MCF 10A (cell line): ENCODE measurements at regions not wholly inside any gene's neighbourhood (a gene's known extent, or its start where the extent isn't known, plus 50 kb on each side); places are given as distances from the start of the nearest gene placed in this dataset.

Experiments
- BruUV-seq: library from RNA; stranded (reverse); fragments of 400-500 nt; replicated peaks from 2 replicates; lab custom pipeline; 2021; lab: Mats Ljungman, UMichigan
- CTCF ChIA-PET: fragments of 300-600 bp; sonication (Branson Sonifier 250); formaldehyde crosslinking; extraction: SDS; loops from one replicate; lab custom pipeline; 2021; ENCODE audit warnings: antibody characterized with exemption, inconsistent platforms; lab: Yijun Ruan, JAX
- POLR2A ChIA-PET: fragments of 300-600, 350-650 bp; sonication (Branson Sonifier 250); formaldehyde crosslinking; extraction: SDS; loops from one replicate; lab custom pipeline; 2020; ENCODE audit warnings: antibody characterized with exemption, inconsistent platforms; lab: Yijun Ruan, JAX
- DNase-seq: peaks from one replicate; pipeline ENCODE4 v3.0.0-alpha.2; 2018; ENCODE audit not compliant: unreplicated experiment
- H3K27ac Mint-ChIP-seq: one replicate; pipeline ENCODE4 v1.8.0; 2022; ENCODE audit warnings: mild to moderate bottlenecking, low read depth, mixed read lengths; ENCODE audit not compliant: unreplicated experiment
- H3K27me3 Mint-ChIP-seq: one replicate; pipeline ENCODE4 v1.8.0; 2022; ENCODE audit warnings: mixed read lengths; ENCODE audit not compliant: insufficient read depth, unreplicated experiment
- H3K36me3 Mint-ChIP-seq: one replicate; pipeline ENCODE4 v1.8.0; 2022; ENCODE audit warnings: mild to moderate bottlenecking, moderate library complexity, mixed read lengths; ENCODE audit not compliant: insufficient read depth, unreplicated experiment
- H3K4me1 Mint-ChIP-seq: one replicate; pipeline ENCODE4 v1.8.0; 2022; ENCODE audit warnings: mixed read lengths; ENCODE audit not compliant: insufficient read depth, unreplicated experiment
- H3K4me3 Mint-ChIP-seq: one replicate; pipeline ENCODE4 v1.8.0; 2022; ENCODE audit warnings: mild to moderate bottlenecking, moderate library complexity, mixed read lengths; ENCODE audit not compliant: unreplicated experiment
- H3K9me3 Mint-ChIP-seq: one replicate; pipeline ENCODE4 v1.8.0; 2022; ENCODE audit warnings: mixed read lengths; ENCODE audit not compliant: unreplicated experiment
- CTCF ChIP-seq: fragments of 200-600 bp; IDR thresholded peaks from one replicate; pipeline ENCODE4 v1.8.0; 2022; ENCODE audit warnings: antibody characterized with exemption, mild to moderate bottlenecking; ENCODE audit not compliant: unreplicated experiment
- intact Hi-C: fragments of 100-400 bp; cut with micrococcal nuclease; formaldehyde crosslinking; loops from 2 replicates; pipeline ENCODE4 v1.14.1; 2022

- Mint-ChIP-seq H3K4me3 (no peak overlapping the region), H3K27ac (no peak overlapping the region), H3K4me1 (no peaks in the 10 kb centered on the region), H3K9me3 (peaks cover 13% of the 10 kb centered on the region), H3K27me3 (peaks cover 32% of the 10 kb centered on the region), H3K36me3 (no peaks in the 10 kb centered on the region)
- no peak for TF ChIP-seq CTCF
- no TSS peak for BruUV-seq
- ChIA-PET POLR2A (no interaction called here), CTCF (no interaction called here)
- intact Hi-C loops, result no loop called here
- DNase-seq, result no peak
These were observed 1076.3 kb downstream of the RPIA start for GRCh38 chr2:89767572-89768435.

- peaks cover 83% of the 10 kb centered on the region for H3K9me3 Mint-ChIP-seq
- no peak overlapping the region for H3K27ac Mint-ChIP-seq
- no peak for DNase-seq
- H3K27me3 Mint-ChIP-seq, result no peaks in the 10 kb centered on the region
- no peak overlapping the region for H3K4me3 Mint-ChIP-seq
- ChIA-PET CTCF (no interaction called here), POLR2A (no interaction called here)
- H3K4me1 Mint-ChIP-seq, result no peaks in the 10 kb centered on the region
- no peak for TF ChIP-seq CTCF
- H3K36me3 Mint-ChIP-seq, result no peaks in the 10 kb centered on the region
- intact Hi-C loops, result no loop called here
- BruUV-seq, result no TSS peak
These were observed 1084.4 kb downstream of the RPIA start for GRCh38 chr2:89775885-89776284.

GRCh38 chr2:89780318-89780717 is 1088.8 kb downstream of the RPIA start:
- intact Hi-C loops, result no loop called here
- ChIA-PET CTCF (no interaction called here), POLR2A (no interaction called here)
- Mint-ChIP-seq H3K27me3 (no peaks in the 10 kb centered on the region), H3K9me3 (peaks cover 90% of the 10 kb centered on the region), H3K4me1 (no peaks in the 10 kb centered on the region), H3K27ac (no peak overlapping the region), H3K4me3 (no peak overlapping the region), H3K36me3 (no peaks in the 10 kb centered on the region)
- BruUV-seq, result no TSS peak
- TF ChIP-seq CTCF, result no peak
- no peak for DNase-seq

GRCh38 chr2:89781962-89782361 is 1090.5 kb downstream of the RPIA start:
- POLR2A ChIA-PET, result no interaction called here
- H3K9me3 Mint-ChIP-seq, result peaks cover 82% of the 10 kb centered on the region
- DNase-seq, result no peak

More at GRCh38 chr2:89781962-89782361, 1090.5 kb downstream of the RPIA start:
- Mint-ChIP-seq H3K36me3 (no peaks in the 10 kb centered on the region), H3K4me3 (no peak overlapping the region), H3K27me3 (no peaks in the 10 kb centered on the region), H3K27ac (no peak overlapping the region), H3K4me1 (no peaks in the 10 kb centered on the region)
- intact Hi-C loops, result no loop called here
- no peak for TF ChIP-seq CTCF
- no TSS peak for BruUV-seq
- CTCF ChIA-PET, result no interaction called here
